Tibial artery (tissue), 4 donors: ENCODE measurements at regions not wholly inside any gene's neighbourhood (a gene's known extent, or its start where the extent isn't known, plus 50 kb on each side); places are given as distances from the start of the nearest gene placed in this dataset.

Experiments used
- DNase-seq, 2 donors: peaks; one replicate each; pipeline ENCODE4 v3.0.0-alpha.2; 2019
- H3K27ac ChIP-seq, 2 donors: fragments of 200-600 bp; sonication (generic) in 1 of 2; 1 replicate in 1 of 2; 2 replicates in 1 of 2; pipeline ENCODE4 v1.5.1; 2018 to 2019; ENCODE audit warnings: mild to moderate bottlenecking in 1 of 2
- H3K27me3 ChIP-seq, 2 donors: fragments of 200-600 bp; sonication (generic) in 1 of 2; one replicate each; pipeline versions ENCODE4 v1.5.1 to v1.6.0; 2016 to 2019
- H3K36me3 ChIP-seq, 3 donors: fragments of 200-600 bp; sonication (generic) in 2 of 3; one replicate each; pipeline ENCODE4 v1.5.1; 2016 to 2019; ENCODE audit warnings: mild to moderate bottlenecking in 2 of 3
- H3K4me1 ChIP-seq, 4 donors: fragments of 200-600 bp; sonication (generic) in 2 of 4; 1 replicate in 3 of 4; 2 replicates in 1 of 4; pipeline ENCODE4 v1.5.1; 2016 to 2019
- H3K4me3 ChIP-seq, 2 donors: fragments of 200-600 bp; sonication (generic) in 1 of 2; 1 replicate in 1 of 2; 2 replicates in 1 of 2; pipeline ENCODE4 v1.5.1; 2018 to 2019; ENCODE audit warnings: mild to moderate bottlenecking in 2 of 2
- H3K9me3 ChIP-seq, 3 donors: fragments of 200-600 bp; sonication (generic) in 1 of 3; one replicate each; pipeline ENCODE4 v1.5.1; 2016 to 2019
- intact Hi-C: fragments of 100-400 bp; cut with DNase I; formaldehyde crosslinking; loops from one replicate; pipeline ENCODE4 v1.15.0; 2023; ENCODE audit warnings: low total_unique reads
- TF ChIP-seq, protein P1 (sequence below), 2 experiments: fragments of 200-600 bp in 1 of 2; fragments of 450-650 bp in 1 of 2; IDR thresholded peaks; one replicate each; pipeline ENCODE4 v1.5.1; 2017 to 2019; ENCODE audit warnings: antibody characterized with exemption in 2 of 2, mild to moderate bottlenecking in 1 of 2, moderate library complexity in 1 of 2

DNA sequence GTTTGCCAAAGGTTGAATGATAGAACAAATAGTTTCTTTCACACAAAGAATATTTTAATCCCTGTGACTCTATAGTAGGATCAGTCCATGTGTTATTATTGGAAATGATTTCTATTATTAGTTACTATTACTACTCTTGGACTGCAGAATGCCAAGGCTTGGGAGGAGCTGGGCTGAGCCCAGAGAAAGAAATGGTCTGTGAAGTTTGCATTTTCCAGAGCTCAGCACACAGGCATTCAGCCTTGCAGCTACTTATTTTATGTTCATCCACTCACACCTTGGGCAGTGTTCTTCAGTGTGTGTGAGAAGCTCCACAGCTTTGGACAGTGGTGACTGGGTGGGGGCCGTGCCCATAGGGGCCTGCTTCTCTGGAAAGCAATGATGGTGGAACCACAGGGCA lies 583.1 kb downstream of the CCDC171 start:
- TF ChIP-seq, protein P1, sequence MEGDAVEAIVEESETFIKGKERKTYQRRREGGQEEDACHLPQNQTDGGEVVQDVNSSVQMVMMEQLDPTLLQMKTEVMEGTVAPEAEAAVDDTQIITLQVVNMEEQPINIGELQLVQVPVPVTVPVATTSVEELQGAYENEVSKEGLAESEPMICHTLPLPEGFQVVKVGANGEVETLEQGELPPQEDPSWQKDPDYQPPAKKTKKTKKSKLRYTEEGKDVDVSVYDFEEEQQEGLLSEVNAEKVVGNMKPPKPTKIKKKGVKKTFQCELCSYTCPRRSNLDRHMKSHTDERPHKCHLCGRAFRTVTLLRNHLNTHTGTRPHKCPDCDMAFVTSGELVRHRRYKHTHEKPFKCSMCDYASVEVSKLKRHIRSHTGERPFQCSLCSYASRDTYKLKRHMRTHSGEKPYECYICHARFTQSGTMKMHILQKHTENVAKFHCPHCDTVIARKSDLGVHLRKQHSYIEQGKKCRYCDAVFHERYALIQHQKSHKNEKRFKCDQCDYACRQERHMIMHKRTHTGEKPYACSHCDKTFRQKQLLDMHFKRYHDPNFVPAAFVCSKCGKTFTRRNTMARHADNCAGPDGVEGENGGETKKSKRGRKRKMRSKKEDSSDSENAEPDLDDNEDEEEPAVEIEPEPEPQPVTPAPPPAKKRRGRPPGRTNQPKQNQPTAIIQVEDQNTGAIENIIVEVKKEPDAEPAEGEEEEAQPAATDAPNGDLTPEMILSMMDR (IDR thresholded peaks at IDR 0.05), result no peak
- H3K27me3 ChIP-seq, result no peaks in the 10 kb centered on the region
- H3K9me3 ChIP-seq, result no peaks in the 10 kb centered on the region
- H3K4me3 ChIP-seq, result no peak overlapping the region
- no peak for DNase-seq
- H3K36me3 ChIP-seq, result no peaks in the 10 kb centered on the region
- intact Hi-C loops, result loop anchor here (10.0 kb wide), 1 partner anchor 261 kb away; no protein-coding TSS in a partner anchor
- H3K27ac ChIP-seq, result no peak overlapping the region
- peaks cover 0 to 21% (median 8%) of the 10 kb centered on the region in 4 donors for H3K4me1 ChIP-seq

DNA sequence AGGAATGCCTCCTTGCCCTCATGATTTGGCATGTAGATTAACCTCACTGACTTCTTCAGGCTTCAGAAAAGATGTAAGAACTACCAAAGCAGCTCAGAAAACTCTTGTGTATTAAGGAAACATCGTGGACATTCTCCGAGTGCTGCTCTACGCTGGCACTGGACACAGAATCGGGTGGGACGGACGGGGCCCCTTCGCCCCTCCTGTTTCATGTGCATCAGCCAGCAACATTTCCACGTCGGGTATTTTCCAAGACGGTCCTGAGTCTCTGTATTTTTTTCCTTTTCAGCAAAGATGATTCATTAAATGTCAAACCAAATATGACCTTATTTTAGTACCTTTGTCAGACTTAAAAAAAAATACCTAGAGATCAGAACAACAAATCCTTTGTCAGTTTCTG lies 583.6 kb downstream of the CCDC171 start:
- Histone ChIP-seq H3K9me3 (no peaks in the 10 kb centered on the region), H3K36me3 (no peaks in the 10 kb centered on the region), H3K4me1 (peaks cover 0 to 21% (median 8%) of the 10 kb centered on the region in 4 donors), H3K4me3 (no peak overlapping the region), H3K27me3 (no peaks in the 10 kb centered on the region), H3K27ac (no peak overlapping the region)
- TF ChIP-seq, protein P1 (IDR thresholded peaks at IDR 0.05), result no peak
- intact Hi-C loops, result loop anchor here (10.0 kb wide), 1 partner anchor 262 kb away; no protein-coding TSS in a partner anchor
- no peak for DNase-seq

GRCh38 chr9:16136961-16137360 lies 584.1 kb downstream of the CCDC171 start:
- Histone ChIP-seq H3K4me1 (peaks cover 0 to 21% (median 8%) of the 10 kb centered on the region in 4 donors), H3K4me3 (no peak overlapping the region), H3K36me3 (no peaks in the 10 kb centered on the region), H3K27me3 (no peaks in the 10 kb centered on the region), H3K27ac (no peak overlapping the region), H3K9me3 (no peaks in the 10 kb centered on the region)
- TF ChIP-seq, protein P1 (IDR thresholded peaks at IDR 0.05), result no peak
- peak; percentile 54 to 73 for DNase-seq
- intact Hi-C loops, result loop anchor here (10.0 kb wide), 1 partner anchor 262 kb away; no protein-coding TSS in a partner anchor

DNA sequence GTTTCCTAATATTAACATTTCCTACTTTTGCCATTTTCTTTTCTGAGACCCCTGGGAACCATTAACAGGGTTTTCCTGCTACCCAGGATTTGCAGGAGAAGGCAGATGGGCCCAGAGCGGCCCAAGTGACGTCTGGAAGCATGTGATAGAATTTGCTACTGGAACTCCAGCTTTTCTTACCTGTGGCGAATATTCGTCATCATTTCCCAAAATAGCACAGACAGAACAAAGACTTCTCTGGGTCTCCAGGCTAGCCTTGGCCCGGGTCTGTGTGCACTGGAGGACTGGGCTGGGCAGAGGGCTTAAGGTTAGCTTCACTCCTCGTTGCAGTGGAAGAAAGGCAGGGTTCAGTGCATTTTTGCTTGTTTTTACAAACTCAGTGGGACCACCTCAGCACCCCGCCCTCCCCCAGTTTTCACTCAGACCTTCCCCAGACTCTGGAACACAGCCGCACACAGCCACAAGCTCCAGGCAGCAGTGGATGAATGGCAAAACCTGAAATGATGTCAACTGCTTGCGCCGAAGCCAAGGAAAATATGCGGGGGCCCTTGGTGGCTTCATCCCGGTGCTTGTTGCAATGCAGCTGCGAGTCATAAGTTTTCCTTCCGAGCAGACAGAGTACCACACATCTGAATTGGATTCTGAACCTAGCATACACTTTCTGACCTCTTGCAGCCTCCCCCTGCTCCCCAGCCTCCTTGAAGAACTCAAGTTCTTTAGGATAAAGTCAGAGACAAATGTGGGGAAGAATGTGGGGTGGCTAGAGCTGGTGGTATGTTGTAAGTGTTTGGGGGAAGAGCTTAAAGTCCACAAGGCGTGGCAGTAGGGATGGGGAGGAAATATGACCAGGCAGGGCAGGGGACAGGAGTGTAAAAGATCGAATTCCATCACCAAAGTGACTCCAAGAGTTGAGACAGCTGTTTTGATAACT lies 586.0 kb downstream of the CCDC171 start:
- peak; percentile 63 to 83 for DNase-seq
- intact Hi-C loops, result loop anchor here (10.0 kb wide), 1 partner anchor 264 kb away; no protein-coding TSS in a partner anchor
- H3K36me3 ChIP-seq, result no peaks in the 10 kb centered on the region
- no peak overlapping the region for H3K27ac ChIP-seq
- no peaks in the 10 kb centered on the region for H3K27me3 ChIP-seq
- TF ChIP-seq, protein P1 (IDR thresholded peaks at IDR 0.05), result no peak
- H3K4me1 ChIP-seq, result peaks cover 0 to 16% (median 8%) of the 10 kb centered on the region in 4 donors
- no peaks in the 10 kb centered on the region for H3K9me3 ChIP-seq
- no peak overlapping the region for H3K4me3 ChIP-seq

GRCh38 chr9:16139774-16140173 lies 586.9 kb downstream of the CCDC171 start:
- no peak overlapping the region for H3K4me3 ChIP-seq
- DNase-seq, result no peak
- no peaks in the 10 kb centered on the region for H3K9me3 ChIP-seq
- intact Hi-C loops, result loop anchor here (10.0 kb wide), 1 partner anchor 265 kb away; no protein-coding TSS in a partner anchor
- no peaks in the 10 kb centered on the region for H3K27me3 ChIP-seq
- TF ChIP-seq, protein P1 (IDR thresholded peaks at IDR 0.05), result no peak
- H3K27ac ChIP-seq, result no peak overlapping the region
- H3K4me1 ChIP-seq, result peaks cover 0 to 16% (median 8%) of the 10 kb centered on the region in 4 donors
- H3K36me3 ChIP-seq, result no peaks in the 10 kb centered on the region
